Heart left ventricle (tissue), 13 donors: ENCODE measurements at regions not wholly inside any gene's neighbourhood (a gene's known extent, or its start where the extent isn't known, plus 50 kb on each side); places are given as distances from the start of the nearest gene placed in this dataset.

Experiments used
- CTCF ChIP-seq, 12 donors: fragments of 200-600 bp; sonication (generic) in 4 of 12; IDR thresholded peaks; one replicate each; pipeline versions ENCODE4 v1.5.0 to v1.8.0; 2018 to 2022; ENCODE audit warnings: antibody characterized with exemption in 12 of 12, mild to moderate bottlenecking in 5 of 12
- POLR2A ChIP-seq, 2 donors: fragments of 450-650 bp; IDR thresholded peaks; one replicate each; pipeline ENCODE4 v1.6.1; 2017; ENCODE audit warnings: antibody characterized with exemption in 2 of 2, mild to moderate bottlenecking in 2 of 2, moderate library complexity in 2 of 2
- donor health status: ischemic (EF 13 %, LVEDD 7.1; RV severe dilation, severe dysfunction).
- donor health status: DM: no; HTN: yes; CAD: no.
- donor health status: DM: no; HTN: no; CAD: no.
- donor health status: ischemic (EF 25% LVEDD 6.9; RV normal size, moderate dysfunction).
- donor health status: ischemic (EF 25% LVEDD 5.7; RV mildly dilated, moderate dysfunction).
- donor health status: ischemic (EF 35%, LVEDD 5.7; RV mildly dilated, moderate dysfunction).
- donor health status: nonischemic (EF 11% LVEDD 7.7; RV severe dilation, severe dysfunction).
- donor health status: DM: yes; HTN: yes; CAD: no.
- donor health status: PGD.
- donor health status: ischemic (EF 29% LVEDD 5.4; RV normal size, mild dysfunction).
- donor health status: nonischemic (EF 23%, LVEDD 6.1; RV moderate dilation, normal function).

DNA sequence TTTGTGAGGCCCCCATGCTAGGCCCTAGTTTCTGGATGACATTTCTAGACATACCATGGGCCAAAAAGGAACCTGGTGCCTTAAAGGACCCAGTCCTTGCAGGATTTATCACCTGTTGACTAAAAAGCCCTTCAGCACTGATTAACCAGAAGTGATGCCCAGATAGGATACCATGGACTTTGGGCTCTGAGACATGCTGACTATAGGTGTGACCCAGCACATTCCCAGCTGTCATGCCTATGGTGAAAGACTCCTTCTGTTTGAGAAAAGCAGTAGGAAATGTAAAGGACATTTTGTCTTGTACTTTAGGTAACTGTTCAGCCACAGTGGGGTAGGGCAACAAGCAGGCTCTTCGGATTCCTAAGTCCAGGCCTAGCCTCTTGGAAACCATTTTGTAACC, 724.2 kb downstream of the CD109 start:
- TF ChIP-seq CTCF (IDR thresholded peaks at IDR 0.05), result no peak
- TF ChIP-seq POLR2A (IDR thresholded peaks at IDR 0.05), result no peak
